ENCODE measurements at regions not wholly inside any gene's neighbourhood (a gene's known extent, or its start where the extent isn't known, plus 50 kb on each side); places are given as distances from the start of the nearest gene placed in this dataset.

- H3K27ac ChIP-seq = no peak overlapping the region
- no peak overlapping the region for H3K4me3 ChIP-seq
- DNase-seq (ENCODE audit: low spot score) (no peak), ATAC-seq (ENCODE audit: insufficient number of reproducible peaks, low FRiP score, low read depth) (no peak)
- no peak for TF ChIP-seq CTCF (IDR thresholded peaks at IDR 0.05)
- no peaks in the 10 kb centered on the region for H3K27me3 ChIP-seq (replicated peaks; ENCODE audit: insufficient read depth)
- no peaks in the 10 kb centered on the region for H3K4me1 ChIP-seq (ENCODE audit: control insufficient read depth in 1 of 2, low read depth in 2 of 2)
- H3K36me3 ChIP-seq = no peaks in the 10 kb centered on the region
- H3K9me3 ChIP-seq = no peaks in the 10 kb centered on the region
Measured at GRCh38 chr3:13172644-13173013, 99.4 kb upstream of the IQSEC1 start.

- H3K9me3 ChIP-seq = no peaks in the 10 kb centered on the region
- ATAC-seq (ENCODE audit: insufficient number of reproducible peaks, low FRiP score, low read depth) (no peak), DNase-seq (ENCODE audit: low spot score) (no peak)
- no peaks in the 10 kb centered on the region for H3K36me3 ChIP-seq
- H3K4me1 ChIP-seq (ENCODE audit: control insufficient read depth in 1 of 2, low read depth in 2 of 2) = no peaks in the 10 kb centered on the region
- no peak for TF ChIP-seq CTCF (IDR thresholded peaks at IDR 0.05)
- no peak overlapping the region for H3K27ac ChIP-seq
- no peaks in the 10 kb centered on the region for H3K27me3 ChIP-seq (replicated peaks; ENCODE audit: insufficient read depth)
- H3K4me3 ChIP-seq = no peak overlapping the region
Measured at GRCh38 chr3:13171704-13172643, 98.7 kb upstream of the IQSEC1 start.

- H3K4me3 ChIP-seq = no peak overlapping the region
- H3K27ac ChIP-seq = no peak overlapping the region
- H3K4me1 ChIP-seq (ENCODE audit: control insufficient read depth in 1 of 2, low read depth in 2 of 2) = no peaks in the 10 kb centered on the region
- DNase-seq (ENCODE audit: low spot score) (no peak), ATAC-seq (ENCODE audit: insufficient number of reproducible peaks, low FRiP score, low read depth) (no peak)
- no peaks in the 10 kb centered on the region for H3K36me3 ChIP-seq
- no peaks in the 10 kb centered on the region for H3K27me3 ChIP-seq (replicated peaks; ENCODE audit: insufficient read depth)
- no peaks in the 10 kb centered on the region for H3K9me3 ChIP-seq
- TF ChIP-seq CTCF (IDR thresholded peaks at IDR 0.05) = no peak
Measured at GRCh38 chr3:13170317-13170716, 97.1 kb upstream of the IQSEC1 start.

- no peaks in the 10 kb centered on the region for H3K36me3 ChIP-seq
- H3K27me3 ChIP-seq (replicated peaks; ENCODE audit: insufficient read depth) = no peaks in the 10 kb centered on the region
- H3K27ac ChIP-seq = no peak overlapping the region
- no peaks in the 10 kb centered on the region for H3K9me3 ChIP-seq
- ATAC-seq (ENCODE audit: insufficient number of reproducible peaks, low FRiP score, low read depth) = no peak
- no peak for TF ChIP-seq CTCF (IDR thresholded peaks at IDR 0.05)
- H3K4me1 ChIP-seq (ENCODE audit: control insufficient read depth in 1 of 2, low read depth in 2 of 2) = no peaks in the 10 kb centered on the region
- H3K4me3 ChIP-seq = no peak overlapping the region
- no peak for DNase-seq (ENCODE audit: low spot score)
Measured at GRCh38 chr3:13168391-13168790, 95.2 kb upstream of the IQSEC1 start.

GRCh38 chr3:13167829-13168228 lies 94.6 kb upstream of the IQSEC1 start:
- no peak for DNase-seq (ENCODE audit: low spot score)
- Histone ChIP-seq H3K9me3 (no peaks in the 10 kb centered on the region), H3K4me1 (ENCODE audit: control insufficient read depth in 1 of 2, low read depth in 2 of 2) (no peaks in the 10 kb centered on the region), H3K27me3 (replicated peaks; ENCODE audit: insufficient read depth) (no peaks in the 10 kb centered on the region), H3K4me3 (no peak overlapping the region), H3K36me3 (no peaks in the 10 kb centered on the region), H3K27ac (no peak overlapping the region)
- no peak for ATAC-seq (ENCODE audit: insufficient number of reproducible peaks, low FRiP score, low read depth)
- no peak for TF ChIP-seq CTCF (IDR thresholded peaks at IDR 0.05)
